ENCODE measurements at regions not wholly inside any gene's neighbourhood (a gene's known extent, or its start where the extent isn't known, plus 50 kb on each side); places are given as distances from the start of the nearest gene placed in this dataset.

DNA sequence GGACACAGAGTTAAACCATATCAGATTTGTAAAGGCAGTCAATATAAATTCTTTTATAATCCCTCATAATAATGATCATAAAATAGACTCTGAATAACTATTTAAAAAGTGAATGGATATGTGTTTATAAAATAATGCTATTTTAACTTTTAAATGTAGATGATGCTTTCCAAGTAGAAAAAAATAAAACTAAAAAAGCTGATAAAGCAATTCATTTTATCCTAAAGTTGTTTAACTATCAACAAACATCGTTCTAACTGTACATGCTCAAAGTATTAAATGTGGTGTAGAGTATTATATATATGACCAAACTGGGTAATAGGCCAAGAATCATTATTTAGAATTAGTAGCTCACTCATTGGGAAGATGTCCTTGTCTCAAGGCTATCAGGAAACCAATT is 248.3 kb upstream of the CLEC14A start:
- TF ChIP-seq, protein P1, sequence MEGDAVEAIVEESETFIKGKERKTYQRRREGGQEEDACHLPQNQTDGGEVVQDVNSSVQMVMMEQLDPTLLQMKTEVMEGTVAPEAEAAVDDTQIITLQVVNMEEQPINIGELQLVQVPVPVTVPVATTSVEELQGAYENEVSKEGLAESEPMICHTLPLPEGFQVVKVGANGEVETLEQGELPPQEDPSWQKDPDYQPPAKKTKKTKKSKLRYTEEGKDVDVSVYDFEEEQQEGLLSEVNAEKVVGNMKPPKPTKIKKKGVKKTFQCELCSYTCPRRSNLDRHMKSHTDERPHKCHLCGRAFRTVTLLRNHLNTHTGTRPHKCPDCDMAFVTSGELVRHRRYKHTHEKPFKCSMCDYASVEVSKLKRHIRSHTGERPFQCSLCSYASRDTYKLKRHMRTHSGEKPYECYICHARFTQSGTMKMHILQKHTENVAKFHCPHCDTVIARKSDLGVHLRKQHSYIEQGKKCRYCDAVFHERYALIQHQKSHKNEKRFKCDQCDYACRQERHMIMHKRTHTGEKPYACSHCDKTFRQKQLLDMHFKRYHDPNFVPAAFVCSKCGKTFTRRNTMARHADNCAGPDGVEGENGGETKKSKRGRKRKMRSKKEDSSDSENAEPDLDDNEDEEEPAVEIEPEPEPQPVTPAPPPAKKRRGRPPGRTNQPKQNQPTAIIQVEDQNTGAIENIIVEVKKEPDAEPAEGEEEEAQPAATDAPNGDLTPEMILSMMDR (IDR thresholded peaks at IDR 0.05; ENCODE audit: insufficient read depth, low read depth, low read length) = no peak
- no peak for TF ChIP-seq EZH2 (IDR thresholded peaks at IDR 0.05; ENCODE audit: insufficient read depth, low read length)
